Mucosa of descending colon (tissue), 3 donors: ENCODE measurements at regions not wholly inside any gene's neighbourhood (a gene's known extent, or its start where the extent isn't known, plus 50 kb on each side); places are given as distances from the start of the nearest gene placed in this dataset.

Experiments
- ATAC-seq: fragments of 200-7000 bp; cut with Tn5 transposase; one replicate; pipeline ENCODE4 v1.9.1; 2020; ENCODE audit warnings: mild to moderate bottlenecking, moderate library complexity
- DNase-seq, 3 donors: peaks; one replicate each; pipeline ENCODE4 v3.0.0-alpha.2; 2020
- H3K36me3 ChIP-seq: fragments of 200-600 bp; one replicate; pipeline ENCODE4 v1.8.0; 2021; ENCODE audit warnings: low read depth, mild to moderate bottlenecking
- H3K4me1 ChIP-seq: fragments of 200-600 bp; one replicate; pipeline ENCODE4 v1.8.0; 2021; ENCODE audit warnings: low read depth, mild to moderate bottlenecking
- H3K4me3 ChIP-seq: fragments of 200-600 bp; one replicate; pipeline ENCODE4 v1.8.0; 2021; ENCODE audit warnings: mild to moderate bottlenecking
- H3K9me3 ChIP-seq: fragments of 200-600 bp; one replicate; pipeline ENCODE4 v1.8.0; 2021; ENCODE audit warnings: mild to moderate bottlenecking
- CTCF ChIP-seq: fragments of 200-600 bp; IDR thresholded peaks from one replicate; pipeline ENCODE4 v1.8.0; 2022; ENCODE audit warnings: antibody characterized with exemption, mild to moderate bottlenecking
- intact Hi-C, 2 donors: fragments of 100-400 bp; cut with DNase I in 1 of 2; cut with micrococcal nuclease in 1 of 2; formaldehyde crosslinking; loops; one replicate each; pipeline versions ENCODE4 v1.11.0 to v1.11.1; 2022; cut with DNase I, micrococcal nuclease
- donor health status: DM: no; HTN: no; CAD: no; lungs with moderate emphysema.
- donor health status: DM: no; HTN: no; CAD: no.
- donor health status: DM: no; HTN: yes; CAD: no.

GRCh38 chr12:76634133-76634532 lies 74.6 kb upstream of the OSBPL8 start:
- no peaks in the 10 kb centered on the region for H3K9me3 ChIP-seq
- no peaks in the 10 kb centered on the region for H3K36me3 ChIP-seq
- TF ChIP-seq CTCF, result no peak
- no peak for DNase-seq
- no peak for ATAC-seq
- H3K4me3 ChIP-seq, result no peak overlapping the region
- peaks cover 8% of the 10 kb centered on the region for H3K4me1 ChIP-seq
- intact Hi-C loops, result no loop called here

DNA sequence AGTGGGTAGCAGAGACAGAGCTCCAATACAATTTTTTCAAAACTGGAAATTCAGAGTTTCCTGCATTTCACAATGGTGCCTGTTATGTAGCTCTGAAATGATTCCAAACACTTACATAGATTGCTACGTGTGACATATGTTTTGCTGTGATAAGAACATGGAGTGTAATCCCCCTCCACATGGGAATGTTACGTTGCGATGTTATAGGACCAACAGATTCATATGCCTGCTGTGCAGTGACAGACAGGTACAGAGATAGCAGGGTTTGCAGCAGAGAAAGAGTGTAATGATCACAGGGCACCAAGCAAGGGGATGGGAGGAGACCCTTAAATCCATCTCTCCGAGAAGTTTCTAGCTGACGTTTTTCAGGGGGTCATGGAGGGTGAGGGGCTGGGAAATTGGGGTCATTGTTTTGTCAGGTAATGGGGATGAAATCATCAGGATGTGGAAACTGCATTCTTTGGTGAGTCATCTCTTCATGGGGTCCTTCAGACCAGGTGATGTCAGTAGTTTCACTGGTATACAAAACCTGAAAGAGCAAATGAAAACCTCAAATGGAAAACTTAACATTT lies 76.6 kb upstream of the OSBPL8 start:
- ATAC-seq (no peak), DNase-seq (no peak)
- H3K4me3 ChIP-seq, result no peak overlapping the region
- no peaks in the 10 kb centered on the region for H3K9me3 ChIP-seq
- no peaks in the 10 kb centered on the region for H3K4me1 ChIP-seq
- intact Hi-C loops, result no loop called here
- H3K36me3 ChIP-seq, result no peaks in the 10 kb centered on the region
- no peak for TF ChIP-seq CTCF

DNA sequence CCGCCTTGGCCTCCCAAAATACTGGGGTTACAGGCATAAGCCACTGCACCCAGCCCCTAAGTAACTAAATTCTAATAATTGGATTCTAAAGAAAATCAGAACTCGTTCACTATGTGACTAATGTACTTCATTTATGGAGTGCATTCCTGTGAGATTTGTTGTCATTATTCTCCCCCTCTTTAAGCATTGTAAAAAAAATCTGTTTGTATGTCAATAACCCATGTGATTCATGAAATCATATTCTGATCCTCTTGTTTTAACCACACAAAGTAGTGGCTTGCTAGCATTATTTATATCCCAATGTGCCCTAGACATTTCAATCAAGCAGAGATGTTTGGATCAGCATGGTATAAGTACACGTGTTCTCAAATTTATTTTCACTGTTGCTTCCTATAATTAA lies 78.2 kb upstream of the OSBPL8 start:
- ATAC-seq, result no peak
- TF ChIP-seq CTCF, result no peak

DNA sequence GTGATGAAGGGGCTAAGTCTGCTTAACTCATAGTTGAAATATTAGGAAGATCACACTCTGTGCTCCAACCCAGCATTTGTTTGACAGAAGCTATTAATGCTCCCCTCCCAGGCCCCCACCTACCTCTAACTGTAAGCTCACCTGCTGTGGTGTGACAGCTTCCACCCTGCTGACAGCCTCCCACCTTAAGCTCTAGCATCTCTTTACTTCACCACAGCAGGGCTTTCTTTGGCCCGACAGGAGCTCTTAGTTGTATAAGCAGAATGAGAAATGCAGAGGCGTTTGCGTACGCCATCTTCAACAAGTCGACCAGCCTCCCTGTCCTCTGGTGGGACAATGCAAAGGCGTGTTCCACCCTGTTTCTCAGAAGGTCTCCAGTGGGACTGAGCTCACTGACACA lies 80.1 kb upstream of the OSBPL8 start:
- Histone ChIP-seq H3K4me1 (no peaks in the 10 kb centered on the region), H3K36me3 (no peaks in the 10 kb centered on the region), H3K9me3 (no peaks in the 10 kb centered on the region), H3K4me3 (no peak overlapping the region)
- intact Hi-C loops, result no loop called here
- no peak for ATAC-seq
- no peak for DNase-seq
- TF ChIP-seq CTCF, result no peak

More for the DNA sequence above, 78.2 kb upstream of the OSBPL8 start:
- Histone ChIP-seq H3K36me3 (no peaks in the 10 kb centered on the region), H3K4me1 (no peaks in the 10 kb centered on the region), H3K4me3 (no peak overlapping the region), H3K9me3 (no peaks in the 10 kb centered on the region)
- no peak for DNase-seq
- intact Hi-C loops, result no loop called here

GRCh38 chr12:76641073-76641472 lies 81.5 kb upstream of the OSBPL8 start:
- no peaks in the 10 kb centered on the region for H3K36me3 ChIP-seq
- intact Hi-C loops, result no loop called here
- H3K9me3 ChIP-seq, result no peaks in the 10 kb centered on the region
- no peaks in the 10 kb centered on the region for H3K4me1 ChIP-seq
- DNase-seq (no peak), ATAC-seq (no peak)
- TF ChIP-seq CTCF, result no peak
- no peak overlapping the region for H3K4me3 ChIP-seq

GRCh38 chr12:76641961-76642360 lies 82.4 kb upstream of the OSBPL8 start:
- no peak overlapping the region for H3K4me3 ChIP-seq
- no peaks in the 10 kb centered on the region for H3K36me3 ChIP-seq
- DNase-seq, result no peak
- ATAC-seq, result no peak
- no peaks in the 10 kb centered on the region for H3K9me3 ChIP-seq
- no peak for TF ChIP-seq CTCF
- H3K4me1 ChIP-seq, result no peaks in the 10 kb centered on the region
- intact Hi-C loops, result no loop called here
